ENCODE measurements at regions not wholly inside any gene's neighbourhood (a gene's known extent, or its start where the extent isn't known, plus 50 kb on each side); places are given as distances from the start of the nearest gene placed in this dataset.
A peak's percentile ranks its signal among the peaks of the same experiment; 100 is the strongest.

GRCh38 chr9:21558615-21559401, 76.7 kb upstream of the IFNE start:
- Histone ChIP-seq H3K27ac (ENCODE audit: low read depth in 1 of 2, low read length in 2 of 2) (no peak overlapping the region), H3K27me3 (ENCODE audit: control insufficient read depth in 1 of 2, insufficient read depth in 2 of 2, low read length in 1 of 2) (no peaks in the 10 kb centered on the region), H3K9me3 (ENCODE audit: control insufficient read depth, low read length) (no peaks in the 10 kb centered on the region), H3K36me3 (ENCODE audit: control insufficient read depth in 1 of 2, insufficient read depth in 2 of 2, low read length in 1 of 2) (no peaks in the 10 kb centered on the region), H3K4me3 (ENCODE audit: low read length in 2 of 2) (peak overlapping the region; percentile 14 to 20), H3K4me1 (ENCODE audit: control insufficient read depth in 1 of 2, insufficient read depth in 2 of 2, low read length in 2 of 2) (no peaks in the 10 kb centered on the region)
- ATAC-seq (ENCODE audit: low FRiP score) (no peak), DNase-seq (no peak)
- 9 to 10% methylated on average over 40 of the region's 40 CpGs for WGBS, 2 donors
- intact Hi-C loops (cut with DNase I) = no loop called here

- Histone ChIP-seq H3K9me3 (ENCODE audit: control insufficient read depth, low read length) (no peaks in the 10 kb centered on the region), H3K36me3 (ENCODE audit: control insufficient read depth in 1 of 2, insufficient read depth in 2 of 2, low read length in 1 of 2) (no peaks in the 10 kb centered on the region), H3K4me3 (ENCODE audit: low read length in 2 of 2) (peak overlapping the region; percentile 14 to 20), H3K27me3 (ENCODE audit: control insufficient read depth in 1 of 2, insufficient read depth in 2 of 2, low read length in 1 of 2) (peaks cover 0 to 2% of the 10 kb centered on the region in 2 donors), H3K27ac (ENCODE audit: low read depth in 1 of 2, low read length in 2 of 2) (no peak overlapping the region), H3K4me1 (ENCODE audit: control insufficient read depth in 1 of 2, insufficient read depth in 2 of 2, low read length in 2 of 2) (no peaks in the 10 kb centered on the region)
- peak; percentile 50 to 71 for DNase-seq
- no peak for ATAC-seq (ENCODE audit: low FRiP score)
- intact Hi-C loops (cut with DNase I) = no loop called here
- 1% methylated on average over 68 to 88 of the region's 88 CpGs for WGBS, 2 donors
These were observed 77.5 kb upstream of the IFNE start for GRCh38 chr9:21559402-21560280.

GRCh38 chr9:21560281-21560745, 78.2 kb upstream of the IFNE start:
- H3K4me3 ChIP-seq (ENCODE audit: low read length in 2 of 2) = no peak overlapping the region
- peaks cover 0 to 2% of the 10 kb centered on the region in 2 donors for H3K27me3 ChIP-seq (ENCODE audit: control insufficient read depth in 1 of 2, insufficient read depth in 2 of 2, low read length in 1 of 2)
- H3K9me3 ChIP-seq (ENCODE audit: control insufficient read depth, low read length) = no peaks in the 10 kb centered on the region
- 31 to 36% methylated on average over 12 of the region's 12 CpGs for WGBS, 2 donors
- H3K4me1 ChIP-seq (ENCODE audit: control insufficient read depth in 1 of 2, insufficient read depth in 2 of 2, low read length in 2 of 2) = no peaks in the 10 kb centered on the region
- H3K27ac ChIP-seq (ENCODE audit: low read depth in 1 of 2, low read length in 2 of 2) = no peak overlapping the region
- intact Hi-C loops (cut with DNase I) = no loop called here
- no peaks in the 10 kb centered on the region for H3K36me3 ChIP-seq (ENCODE audit: control insufficient read depth in 1 of 2, insufficient read depth in 2 of 2, low read length in 1 of 2)
- DNase-seq (peak in 1 of 2 donors; percentile 35), ATAC-seq (ENCODE audit: low FRiP score) (no peak)

GRCh38 chr9:21561502-21561901, 79.4 kb upstream of the IFNE start:
- Histone ChIP-seq H3K4me1 (ENCODE audit: control insufficient read depth in 1 of 2, insufficient read depth in 2 of 2, low read length in 2 of 2) (no peaks in the 10 kb centered on the region), H3K27ac (ENCODE audit: low read depth in 1 of 2, low read length in 2 of 2) (no peak overlapping the region), H3K27me3 (ENCODE audit: control insufficient read depth in 1 of 2, insufficient read depth in 2 of 2, low read length in 1 of 2) (peaks cover 0 to 2% of the 10 kb centered on the region in 2 donors), H3K9me3 (ENCODE audit: control insufficient read depth, low read length) (no peaks in the 10 kb centered on the region), H3K36me3 (ENCODE audit: control insufficient read depth in 1 of 2, insufficient read depth in 2 of 2, low read length in 1 of 2) (no peaks in the 10 kb centered on the region), H3K4me3 (ENCODE audit: low read length in 2 of 2) (no peak overlapping the region)
- no peak for DNase-seq
- 17 to 21% methylated on average over 2 of the region's 2 CpGs for WGBS, 2 donors
- ATAC-seq (ENCODE audit: low FRiP score) = no peak
- intact Hi-C loops (cut with DNase I) = no loop called here

GRCh38 chr9:21564175-21564574, 82.1 kb upstream of the IFNE start:
- WGBS, 2 donors = 93 to 96% methylated on average over 1 of the region's 1 CpG
- intact Hi-C loops (cut with DNase I) = no loop called here

GRCh38 chr9:21565155-21565554, 83.0 kb upstream of the IFNE start:
- H3K9me3 ChIP-seq (ENCODE audit: control insufficient read depth, low read length) = no peaks in the 10 kb centered on the region
- H3K4me3 ChIP-seq (ENCODE audit: low read length in 2 of 2) = no peak overlapping the region
- H3K4me1 ChIP-seq (ENCODE audit: control insufficient read depth in 1 of 2, insufficient read depth in 2 of 2, low read length in 2 of 2) = no peaks in the 10 kb centered on the region
- WGBS, 2 donors = 41 to 54% methylated on average over 3 of the region's 3 CpGs
- intact Hi-C loops (cut with DNase I) = no loop called here
- no peak for DNase-seq
- H3K27me3 ChIP-seq (ENCODE audit: control insufficient read depth in 1 of 2, insufficient read depth in 2 of 2, low read length in 1 of 2) = peaks cover 0 to 2% of the 10 kb centered on the region in 2 donors
- H3K27ac ChIP-seq (ENCODE audit: low read depth in 1 of 2, low read length in 2 of 2) = no peak overlapping the region
- ATAC-seq (ENCODE audit: low FRiP score) = no peak
- no peaks in the 10 kb centered on the region for H3K36me3 ChIP-seq (ENCODE audit: control insufficient read depth in 1 of 2, insufficient read depth in 2 of 2, low read length in 1 of 2)

More at GRCh38 chr9:21564175-21564574, 82.1 kb upstream of the IFNE start:
- no peak for ATAC-seq (ENCODE audit: low FRiP score)
- Histone ChIP-seq H3K27ac (ENCODE audit: low read depth in 1 of 2, low read length in 2 of 2) (no peak overlapping the region), H3K4me1 (ENCODE audit: control insufficient read depth in 1 of 2, insufficient read depth in 2 of 2, low read length in 2 of 2) (no peaks in the 10 kb centered on the region), H3K27me3 (ENCODE audit: control insufficient read depth in 1 of 2, insufficient read depth in 2 of 2, low read length in 1 of 2) (peaks cover 0 to 2% of the 10 kb centered on the region in 2 donors), H3K36me3 (ENCODE audit: control insufficient read depth in 1 of 2, insufficient read depth in 2 of 2, low read length in 1 of 2) (no peaks in the 10 kb centered on the region), H3K9me3 (ENCODE audit: control insufficient read depth, low read length) (no peaks in the 10 kb centered on the region), H3K4me3 (ENCODE audit: low read length in 2 of 2) (no peak overlapping the region)
- DNase-seq = no peak

GRCh38 chr9:21567926-21568325, 85.8 kb upstream of the IFNE start:
- no peaks in the 10 kb centered on the region for H3K9me3 ChIP-seq (ENCODE audit: control insufficient read depth, low read length)
- DNase-seq = no peak
- peaks cover 0 to 2% of the 10 kb centered on the region in 2 donors for H3K27me3 ChIP-seq (ENCODE audit: control insufficient read depth in 1 of 2, insufficient read depth in 2 of 2, low read length in 1 of 2)
- no peak for ATAC-seq (ENCODE audit: low FRiP score)
- intact Hi-C loops (cut with DNase I) = no loop called here
- H3K4me3 ChIP-seq (ENCODE audit: low read length in 2 of 2) = no peak overlapping the region
- no peaks in the 10 kb centered on the region for H3K4me1 ChIP-seq (ENCODE audit: control insufficient read depth in 1 of 2, insufficient read depth in 2 of 2, low read length in 2 of 2)
- no peaks in the 10 kb centered on the region for H3K36me3 ChIP-seq (ENCODE audit: control insufficient read depth in 1 of 2, insufficient read depth in 2 of 2, low read length in 1 of 2)
- no peak overlapping the region for H3K27ac ChIP-seq (ENCODE audit: low read depth in 1 of 2, low read length in 2 of 2)
- WGBS, 2 donors = 85 to 91% methylated on average over 2 of the region's 2 CpGs

- no peak overlapping the region for H3K27ac ChIP-seq (ENCODE audit: low read depth in 1 of 2, low read length in 2 of 2)
- H3K36me3 ChIP-seq (ENCODE audit: control insufficient read depth in 1 of 2, insufficient read depth in 2 of 2, low read length in 1 of 2) = no peaks in the 10 kb centered on the region
- 70 to 72% methylated on average over 3 of the region's 3 CpGs for WGBS, 2 donors
- no peak overlapping the region for H3K4me3 ChIP-seq (ENCODE audit: low read length in 2 of 2)
- ATAC-seq (ENCODE audit: low FRiP score) (no peak), DNase-seq (no peak)
- H3K9me3 ChIP-seq (ENCODE audit: control insufficient read depth, low read length) = no peaks in the 10 kb centered on the region
- no peaks in the 10 kb centered on the region for H3K4me1 ChIP-seq (ENCODE audit: control insufficient read depth in 1 of 2, insufficient read depth in 2 of 2, low read length in 2 of 2)
- intact Hi-C loops (cut with DNase I) = no loop called here
- peaks cover 0 to 2% of the 10 kb centered on the region in 2 donors for H3K27me3 ChIP-seq (ENCODE audit: control insufficient read depth in 1 of 2, insufficient read depth in 2 of 2, low read length in 1 of 2)
These were observed 86.4 kb upstream of the IFNE start for GRCh38 chr9:21568484-21568883.

Measured in aorta (tissue), 5 donors.